Activated CD4-positive, alpha-beta T cell treated with anti-CD3 and anti-CD28 coated beads, Interleukin-2, amount 50 U/mL, for 16 hours (primary cell): ENCODE measurements at regions not wholly inside any gene's neighbourhood (a gene's known extent, or its start where the extent isn't known, plus 50 kb on each side); places are given as distances from the start of the nearest gene placed in this dataset.

ENCODE experiments used
- DNase-seq: peaks from one replicate; pipeline ENCODE4 v3.0.0-alpha.2; 2020

DNA sequence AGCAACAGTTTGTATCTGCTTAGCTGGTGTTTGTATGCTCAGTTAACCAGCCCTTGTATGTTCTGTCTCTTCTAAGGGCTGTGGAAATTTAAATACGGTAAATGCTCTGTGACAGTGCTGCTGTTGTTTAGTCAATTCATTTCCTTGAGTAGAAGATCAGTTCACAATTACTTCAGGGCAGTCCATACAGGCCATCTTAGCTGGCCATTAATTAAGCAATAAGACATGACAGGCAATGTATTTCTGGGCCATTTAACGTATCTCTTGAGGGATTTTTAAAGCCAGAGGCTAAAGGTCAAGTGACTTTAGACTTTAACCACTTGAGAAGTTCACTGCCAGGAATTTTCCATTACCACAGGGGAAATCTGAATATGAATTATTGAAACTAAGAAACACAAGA, 351.8 kb downstream of the ZIC1 start:
- DNase-seq: no peak

DNA sequence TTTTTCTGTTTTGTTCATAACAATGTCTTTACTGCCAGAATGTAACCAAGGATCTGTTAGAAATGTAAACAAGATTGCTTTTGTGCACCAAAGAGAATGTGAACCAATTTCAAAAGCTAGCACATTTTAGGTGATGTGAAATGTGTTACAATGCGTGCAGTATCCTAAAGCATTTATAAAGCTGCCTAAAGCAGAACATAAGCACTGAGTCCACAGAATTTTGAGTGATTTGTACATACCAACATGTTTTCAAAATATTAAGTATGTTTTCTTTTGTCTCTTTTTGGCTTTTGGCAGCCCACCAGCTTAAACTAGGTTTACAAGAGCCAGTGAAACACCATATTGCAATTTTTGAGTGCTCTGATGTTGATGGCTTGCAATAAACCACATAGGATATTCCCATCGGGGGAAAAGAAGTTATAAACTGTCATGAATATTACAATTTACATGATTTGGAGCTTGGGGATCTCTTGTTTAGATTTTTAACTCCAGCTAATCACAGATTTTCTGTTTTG, 364.0 kb downstream of the ZIC1 start:
- DNase-seq: no peak

DNA sequence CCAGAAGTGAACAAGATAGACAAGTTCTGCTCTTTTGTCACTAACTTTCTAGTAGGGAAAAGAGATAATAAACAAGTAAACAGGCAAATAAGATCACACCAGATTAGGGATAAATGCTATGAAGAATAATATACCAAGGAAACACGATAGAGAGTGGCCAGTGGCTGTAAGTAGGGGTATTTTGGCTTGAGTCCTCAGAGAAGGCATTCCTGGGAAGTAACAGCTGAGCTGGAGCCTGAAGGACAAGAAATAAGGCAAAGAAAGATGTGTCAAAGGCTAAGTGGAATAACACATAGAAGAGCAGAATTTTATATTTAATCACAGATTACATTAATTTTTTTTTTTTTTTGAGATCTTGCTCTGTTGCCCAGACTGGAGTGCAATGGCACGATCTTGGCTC, 366.2 kb downstream of the ZIC1 start:
- no peak for DNase-seq

DNA sequence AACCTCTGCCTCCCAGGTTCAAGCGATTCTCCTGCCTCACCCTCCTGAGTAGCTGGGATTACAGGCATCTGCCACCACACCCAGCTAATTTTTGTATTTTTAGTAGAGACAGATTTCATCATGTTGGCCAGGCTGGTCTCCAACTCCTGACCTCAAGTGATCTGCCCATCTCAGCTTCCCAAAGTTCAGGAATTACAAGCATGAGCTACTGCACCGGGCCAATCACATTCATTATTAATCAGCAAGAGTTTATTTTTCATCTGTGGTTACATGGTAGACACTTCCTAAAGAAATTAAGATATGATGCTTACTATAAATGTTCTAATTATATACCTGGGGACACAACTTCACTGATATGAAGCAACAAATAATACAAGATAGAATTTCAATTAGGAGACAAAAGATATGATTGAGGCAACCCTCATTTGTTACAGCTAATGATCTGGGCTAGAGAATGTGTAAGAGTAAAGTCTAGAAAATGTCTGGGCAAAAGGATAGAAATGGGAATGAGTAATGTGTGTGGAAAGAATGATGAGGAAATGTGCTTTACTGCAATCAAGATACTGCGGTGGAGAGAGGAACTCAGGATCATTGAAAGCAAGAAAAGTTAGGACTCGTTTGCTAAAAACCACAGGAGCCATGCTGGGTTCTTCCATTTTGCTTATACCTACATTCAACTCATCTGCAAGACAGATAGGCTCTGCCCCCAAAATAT, 366.8 kb downstream of the ZIC1 start:
- DNase-seq: no peak

DNA sequence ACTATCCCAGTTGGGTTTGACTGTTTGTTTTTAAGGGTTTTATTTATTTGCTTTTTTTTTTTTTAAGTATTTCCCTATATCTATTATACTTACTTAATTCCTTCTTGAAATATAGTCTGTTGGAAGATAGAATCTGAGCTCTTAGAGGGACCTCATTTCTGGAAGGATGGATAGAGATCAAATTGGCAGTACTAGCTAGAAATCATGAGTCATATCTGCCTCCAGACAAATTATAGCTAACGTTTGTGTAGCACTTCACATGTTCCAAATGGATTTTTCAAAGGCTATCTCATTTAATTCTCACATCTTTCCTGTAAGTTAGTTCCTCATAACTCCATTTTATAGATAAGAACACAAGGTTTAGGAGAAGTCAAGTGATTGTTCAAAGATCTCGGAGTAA, 384.7 kb downstream of the ZIC1 start:
- no peak for DNase-seq

DNA sequence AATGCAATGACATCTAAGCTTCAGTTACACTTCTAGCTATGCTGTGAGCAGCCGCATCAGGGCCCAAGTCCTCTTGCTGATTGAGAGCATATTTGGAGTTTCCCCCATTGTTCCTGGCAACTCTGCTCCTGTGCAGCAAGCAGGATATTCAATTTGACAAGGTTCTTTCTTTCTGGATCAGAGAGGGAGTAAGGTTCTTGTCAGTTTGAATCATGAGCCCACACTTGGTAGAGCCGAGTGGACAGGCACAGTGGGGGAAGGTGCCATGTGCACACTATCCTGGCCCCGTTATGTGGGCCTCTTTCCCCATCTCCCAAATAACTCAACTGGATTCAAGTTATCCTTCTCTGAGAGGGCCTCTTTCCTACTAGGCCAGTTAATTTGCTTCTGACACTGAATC, 385.4 kb downstream of the ZIC1 start:
- no peak for DNase-seq

DNA sequence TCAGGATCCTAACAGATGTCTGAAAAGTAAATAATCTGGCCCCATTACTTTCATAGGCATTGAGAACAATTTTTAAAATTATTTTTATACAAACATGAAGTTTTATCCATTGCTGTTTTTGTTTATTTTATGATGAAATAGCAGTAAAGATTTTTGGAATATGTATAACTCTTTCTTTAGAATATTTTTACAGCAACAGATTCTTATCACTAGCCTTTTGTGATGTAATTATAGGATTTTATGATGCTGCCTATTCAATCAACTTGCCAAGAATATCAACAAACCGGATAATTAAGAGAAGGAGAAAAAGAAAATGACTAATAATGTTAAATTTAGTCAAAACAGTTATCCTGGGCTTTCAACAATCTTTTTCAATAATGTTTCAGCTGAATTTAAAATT, 386.3 kb downstream of the ZIC1 start:
- no peak for DNase-seq

DNA sequence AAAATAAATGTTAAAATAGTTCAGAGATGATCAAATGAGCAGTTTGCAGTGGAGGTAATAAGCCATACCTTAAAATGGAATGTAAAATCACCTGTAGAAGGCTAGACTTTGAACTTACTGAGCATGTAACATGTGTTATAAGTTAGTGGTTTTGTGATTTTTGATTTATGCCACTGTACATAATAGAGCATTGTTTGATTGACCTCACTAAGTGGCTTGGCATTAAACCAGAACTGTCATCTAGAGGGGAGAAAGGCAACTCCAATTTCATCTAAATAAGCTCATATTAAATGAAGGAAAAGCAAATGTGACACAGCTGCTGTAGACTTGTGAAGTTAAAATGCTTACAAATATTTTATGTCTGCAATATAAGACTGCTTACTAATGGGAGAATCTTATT, 387.9 kb downstream of the ZIC1 start:
- DNase-seq: no peak

DNA sequence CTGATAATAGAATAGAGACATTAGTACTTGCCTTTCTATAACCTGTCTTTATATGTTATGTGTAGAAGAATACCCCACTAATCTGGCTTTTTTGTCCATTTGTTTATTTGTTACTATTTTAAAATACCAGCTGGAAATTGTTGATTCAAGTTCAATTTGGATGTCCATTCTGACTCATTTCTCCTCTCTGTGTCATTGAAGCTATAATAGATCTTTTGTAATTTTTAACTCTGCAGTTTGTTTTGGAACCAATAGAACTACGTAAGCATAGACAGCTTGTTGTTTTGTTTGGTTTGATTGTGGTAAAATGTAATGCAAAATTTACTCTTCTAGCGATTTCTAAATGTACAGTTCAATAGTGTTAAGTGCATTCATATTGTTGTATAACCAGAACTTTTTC, 390.4 kb downstream of the ZIC1 start:
- no peak for DNase-seq

DNA sequence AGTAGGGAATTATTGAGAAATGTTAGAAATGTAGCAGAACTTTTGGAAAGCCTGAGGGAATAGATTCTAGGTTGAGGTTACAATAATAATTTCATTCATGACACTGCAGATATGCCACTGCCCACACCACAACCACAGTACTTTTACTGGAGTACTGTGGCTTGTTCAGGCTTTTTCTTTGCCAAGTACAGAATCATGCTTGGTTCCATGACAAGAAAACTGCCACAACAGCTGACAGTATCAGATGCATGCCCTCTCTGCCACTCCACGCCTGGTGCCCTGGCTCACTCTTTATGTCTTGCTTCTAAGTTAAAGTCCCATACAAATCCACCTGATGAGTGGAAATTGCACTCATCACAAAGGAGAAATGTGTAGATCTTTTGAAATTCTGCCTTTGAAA, 398.6 kb downstream of the ZIC1 start:
- DNase-seq: no peak

DNA sequence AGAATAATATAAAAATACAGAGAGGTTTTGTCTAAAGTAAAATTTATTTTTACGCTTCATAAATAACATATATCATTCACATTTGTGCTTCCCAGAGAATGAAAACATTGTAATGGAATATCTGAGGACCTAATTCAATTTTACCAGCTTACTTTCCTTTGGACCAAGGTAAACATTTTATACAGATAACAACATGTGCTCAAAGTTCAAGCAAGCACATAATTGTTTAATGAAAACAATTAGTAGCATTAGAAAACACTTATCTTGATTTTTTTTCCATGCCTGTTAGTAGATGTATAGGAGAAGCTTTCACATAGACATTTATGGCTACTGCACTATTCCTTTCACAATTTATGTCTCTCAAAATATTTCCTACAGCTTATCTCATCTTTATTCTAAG, 400.0 kb downstream of the ZIC1 start:
- DNase-seq: no peak

DNA sequence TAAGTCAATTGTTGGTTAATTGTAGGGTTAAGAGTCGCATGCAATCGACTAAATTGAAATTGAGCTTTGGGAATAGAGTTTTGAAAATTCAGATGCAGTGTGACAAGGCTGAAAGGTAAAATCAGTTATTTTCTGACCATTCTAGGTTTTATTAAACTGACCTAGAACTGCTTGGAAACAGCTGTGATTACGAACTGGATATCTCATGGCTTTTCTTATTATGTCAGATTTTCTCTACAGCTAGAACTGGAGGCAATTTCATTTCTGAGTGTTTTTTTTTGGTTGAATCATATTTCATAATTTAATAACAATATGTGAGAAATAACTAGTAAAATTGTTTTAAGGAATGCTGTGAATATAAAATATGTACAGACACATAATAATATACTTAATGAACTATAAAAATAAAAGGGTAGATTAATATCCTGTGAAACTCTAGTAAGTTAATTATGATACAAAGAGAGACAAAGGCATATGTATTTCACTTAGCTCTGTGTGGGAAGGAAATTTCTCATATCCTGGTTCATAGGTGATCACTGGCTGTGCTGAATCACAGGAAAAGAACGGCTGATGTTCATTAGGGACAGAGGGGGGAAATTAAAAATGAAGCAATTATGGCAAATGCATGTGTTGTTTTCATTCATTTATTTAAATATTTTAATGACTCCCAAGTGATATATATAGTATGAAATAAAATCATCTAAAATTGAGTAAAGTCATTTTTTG, 403.2 kb downstream of the ZIC1 start:
- DNase-seq: no peak

DNA sequence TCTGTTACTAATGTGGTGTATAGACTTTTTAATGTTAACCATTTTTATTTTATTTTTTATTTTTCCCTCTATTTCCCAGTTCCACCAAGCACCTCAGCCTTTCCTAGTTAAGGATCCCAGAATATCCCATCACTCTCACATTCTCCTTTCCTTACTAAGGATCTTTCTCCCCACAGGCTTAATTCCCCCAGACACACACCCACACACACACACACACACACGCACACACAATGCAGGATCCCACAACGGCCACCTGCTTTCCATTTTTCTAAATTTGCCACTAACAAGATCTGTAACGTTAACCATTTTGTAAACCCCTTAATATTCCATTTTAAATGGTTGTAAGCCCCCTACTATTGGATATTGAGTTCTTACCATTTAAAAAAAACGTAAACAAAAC, 404.1 kb downstream of the ZIC1 start:
- no peak for DNase-seq

DNA sequence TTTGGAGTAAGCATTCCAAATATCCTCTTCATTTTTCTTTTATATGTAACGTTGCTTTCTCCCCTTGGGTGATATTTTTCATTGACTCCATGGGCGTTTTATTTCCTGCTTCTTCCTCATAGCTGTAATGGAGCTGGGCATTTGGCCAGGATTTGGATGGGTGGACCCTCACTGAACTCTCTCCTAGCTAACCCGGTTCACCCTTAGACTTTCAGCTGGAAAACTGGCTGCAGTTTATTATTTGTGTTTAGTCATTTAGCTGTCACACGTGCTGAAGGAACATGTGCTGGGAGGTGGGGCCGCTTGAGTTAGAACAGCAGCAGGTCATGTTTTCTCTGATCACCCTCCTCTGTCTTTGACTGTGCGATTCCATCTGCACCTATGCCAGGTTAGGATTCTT, 407.6 kb downstream of the ZIC1 start:
- DNase-seq: no peak

DNA sequence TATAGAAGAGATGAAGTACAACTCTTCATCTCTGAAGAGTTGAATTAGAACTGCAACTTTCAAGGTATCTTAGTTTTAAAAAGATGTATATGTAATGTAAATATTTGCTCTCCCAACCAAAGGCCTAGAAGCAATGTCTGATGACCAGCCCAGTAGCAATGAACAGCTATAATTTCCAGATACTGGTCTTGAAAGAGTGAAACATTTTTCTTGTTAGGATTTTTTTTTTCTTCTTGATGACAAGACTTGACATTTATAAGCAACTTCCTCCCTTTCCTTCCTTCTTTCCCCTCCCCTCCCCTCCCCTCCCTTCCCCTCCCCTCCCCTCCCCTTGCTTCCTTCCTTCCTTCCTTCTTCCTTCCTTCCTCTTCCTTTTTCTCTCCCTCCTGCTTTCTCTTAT, 423.4 kb downstream of the ZIC1 start:
- DNase-seq: no peak

DNA sequence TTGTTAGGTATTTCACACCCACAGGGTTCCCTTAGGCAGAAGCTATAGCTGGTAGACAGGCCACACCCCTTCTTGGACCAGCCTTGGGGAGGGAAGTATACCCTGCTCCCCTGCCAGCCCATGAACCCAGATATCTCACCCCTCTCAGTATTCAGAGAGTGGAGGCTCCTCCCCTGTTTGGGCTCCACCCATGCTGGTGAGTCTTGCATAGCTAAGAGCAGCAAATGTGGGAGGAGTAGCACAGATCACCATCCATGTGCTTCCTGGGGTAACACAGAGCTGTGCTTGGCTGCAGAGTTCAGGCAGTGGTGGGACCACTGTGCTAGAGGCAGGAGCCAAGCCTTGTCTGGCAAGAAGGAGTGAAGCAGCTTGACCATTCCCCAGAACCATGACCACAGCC, 427.2 kb downstream of the ZIC1 start:
- DNase-seq: no peak

DNA sequence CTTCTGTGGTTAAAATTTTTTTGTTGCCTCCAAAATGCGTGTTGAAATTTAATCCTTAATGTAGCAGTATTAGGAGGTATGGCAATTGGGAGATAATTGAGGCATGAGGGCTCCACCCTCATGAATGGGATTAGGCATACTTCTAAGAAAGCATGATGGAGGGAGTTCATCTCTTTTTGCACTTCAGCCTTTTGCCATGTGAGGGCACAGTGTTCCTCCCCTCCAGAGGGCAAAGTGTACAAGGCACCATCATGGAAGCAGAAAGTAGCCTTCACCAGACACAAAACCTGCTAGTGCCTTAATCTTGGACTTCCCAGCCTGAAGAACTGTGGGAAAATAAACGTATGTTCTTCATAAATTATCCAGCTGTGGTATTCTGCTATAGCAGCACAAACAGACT, 429.5 kb downstream of the ZIC1 start:
- DNase-seq: no peak

DNA sequence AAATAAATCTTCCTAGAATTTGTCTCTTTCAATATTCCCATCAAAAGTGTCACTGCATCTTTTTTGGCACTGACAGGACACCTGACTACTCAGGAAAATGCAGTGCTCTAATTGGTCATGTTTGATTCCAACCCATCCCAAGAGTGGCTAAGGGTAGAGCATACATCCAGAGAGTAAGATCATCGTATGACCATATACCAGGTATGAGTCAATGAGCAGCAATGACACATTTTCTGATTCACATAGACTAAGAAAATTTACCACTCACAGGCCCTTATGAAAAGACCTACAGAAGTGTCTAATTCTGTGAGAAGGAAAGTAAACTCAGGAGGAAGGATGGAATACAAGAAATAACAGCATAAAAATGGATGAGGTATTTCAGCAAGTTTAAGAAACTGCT, 434.2 kb downstream of the ZIC1 start:
- no peak for DNase-seq

DNA sequence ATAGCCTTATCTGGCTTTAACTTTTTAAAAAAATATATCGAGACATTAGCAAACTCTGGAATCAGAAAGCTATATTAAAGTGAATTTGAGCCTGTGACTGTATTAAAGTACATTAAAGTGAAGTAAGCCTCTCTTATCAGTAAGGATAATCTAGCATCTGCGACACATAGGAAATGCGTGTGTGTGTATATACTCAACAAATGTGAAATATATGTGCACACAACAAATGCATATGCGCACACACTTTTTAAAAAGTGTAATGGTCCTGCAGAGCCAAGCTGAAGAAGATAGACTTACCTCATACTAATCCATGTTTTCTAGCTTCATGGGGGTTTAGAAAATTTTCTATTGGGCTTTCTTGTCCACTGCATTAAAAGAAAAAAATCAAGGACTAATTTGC, 437.1 kb downstream of the ZIC1 start:
- no peak for DNase-seq

DNA sequence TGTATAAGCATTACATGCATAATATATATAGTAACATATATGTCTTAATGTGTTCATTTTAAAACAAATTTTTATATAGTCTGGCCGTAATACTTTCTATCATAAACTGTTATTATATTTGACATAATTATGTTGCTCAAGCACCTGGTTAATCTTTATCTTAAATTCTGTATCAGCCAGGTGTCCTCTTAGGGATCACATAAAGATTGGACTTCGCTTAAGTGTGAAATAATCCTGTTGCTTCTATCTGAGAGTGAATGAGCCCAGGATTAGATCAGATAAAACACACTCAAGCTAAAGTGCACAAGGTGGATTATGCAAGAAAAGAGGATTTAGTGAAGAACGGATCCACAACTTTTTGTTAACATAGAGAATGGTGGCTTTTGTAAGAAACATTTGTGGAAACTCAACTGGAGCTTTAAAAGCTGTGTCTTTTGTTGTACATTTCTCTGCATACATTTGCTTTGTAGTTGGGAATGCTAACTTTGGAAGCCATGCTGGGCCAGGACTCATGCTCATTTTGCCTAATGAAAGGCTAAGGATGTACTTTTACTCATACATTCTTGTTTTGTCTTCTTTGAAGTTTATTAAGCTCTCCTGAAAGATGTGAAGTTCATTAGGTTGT, 437.8 kb downstream of the ZIC1 start:
- DNase-seq: no peak

DNA sequence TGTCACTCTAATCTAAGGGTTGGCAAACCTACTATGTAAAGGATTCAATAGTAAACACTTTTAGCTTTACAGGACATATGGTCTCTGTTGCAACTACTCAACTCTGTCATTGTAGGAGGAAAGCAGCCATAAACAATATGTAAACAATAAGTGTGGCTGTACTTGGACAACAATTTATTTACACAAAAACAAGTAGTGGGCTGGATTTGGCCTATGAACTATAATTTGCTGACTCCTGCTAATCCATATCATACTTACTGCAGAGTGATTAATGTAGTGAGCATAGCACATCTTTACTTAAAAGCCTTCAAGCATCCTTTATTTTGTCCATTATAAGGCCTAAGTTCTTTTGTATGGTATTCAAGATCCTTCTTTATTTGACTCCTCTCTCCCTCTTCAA, 441.9 kb downstream of the ZIC1 start:
- DNase-seq: no peak

DNA sequence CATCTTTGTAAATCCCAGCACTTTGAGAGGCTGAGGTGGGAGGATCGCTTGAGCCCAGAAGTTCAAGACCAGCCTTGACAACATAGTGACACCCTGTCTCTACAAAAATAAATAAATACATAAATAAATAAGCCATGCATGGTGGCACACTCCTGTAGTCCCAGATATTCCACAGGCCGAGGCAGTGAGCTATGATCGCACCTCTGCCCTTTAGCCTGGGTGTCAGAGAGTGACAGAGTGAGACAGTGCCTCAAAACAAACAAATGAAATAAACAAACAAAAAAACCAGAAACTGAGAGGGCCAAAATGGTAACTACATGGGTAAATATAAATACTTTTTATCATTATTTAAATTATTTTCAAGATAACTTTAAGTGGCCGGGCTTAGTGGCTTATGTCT, 445.4 kb downstream of the ZIC1 start:
- no peak for DNase-seq

DNA sequence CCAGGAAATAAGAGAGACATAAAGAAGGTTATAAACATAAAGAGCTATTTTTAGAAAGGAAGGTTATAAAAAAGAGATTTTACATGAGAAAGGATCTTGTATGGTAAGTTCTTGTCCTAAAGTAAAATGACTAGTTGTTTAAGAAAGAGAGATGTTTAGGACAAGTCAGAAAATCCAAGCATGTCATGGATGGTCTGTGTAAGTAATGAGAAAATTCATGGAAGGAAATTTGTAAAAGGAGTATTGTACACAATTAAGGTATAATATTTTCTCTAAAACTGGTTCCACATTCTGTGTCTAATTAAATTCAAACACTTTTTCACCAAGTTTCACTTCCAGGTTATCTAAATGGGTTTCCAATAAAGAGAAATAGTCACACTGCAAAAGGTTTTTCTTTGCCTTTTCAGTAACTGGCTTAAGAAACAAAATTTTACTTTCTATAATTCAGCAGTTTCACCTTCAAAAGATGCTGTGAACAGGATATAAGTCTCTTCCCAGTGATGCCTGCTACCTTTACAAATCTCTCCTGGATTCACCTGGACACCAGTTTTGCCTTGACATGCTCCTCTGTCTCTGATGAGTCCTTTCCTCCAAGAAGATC, 455.7 kb downstream of the ZIC1 start:
- DNase-seq: no peak

DNA sequence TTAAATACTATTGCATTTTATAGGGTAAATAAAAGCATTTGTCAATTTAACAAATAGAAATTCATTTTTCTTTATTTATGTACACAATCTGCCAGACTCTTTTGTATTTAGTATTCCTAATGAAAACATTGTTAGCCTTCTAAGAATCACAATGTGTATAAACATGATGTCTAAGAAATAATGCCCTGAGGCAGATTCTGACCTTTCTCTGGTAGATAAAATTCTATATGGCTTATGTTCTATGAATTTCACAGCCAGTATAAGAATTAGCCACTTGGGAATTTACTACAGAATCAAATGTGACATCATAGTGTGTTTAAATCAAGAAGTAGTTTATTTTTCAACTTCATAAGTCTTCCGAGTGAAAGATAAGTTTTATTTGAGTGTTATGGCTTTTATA, 457.4 kb downstream of the ZIC1 start:
- DNase-seq: no peak
